ENCODE measurements at regions not wholly inside any gene's neighbourhood (a gene's known extent, or its start where the extent isn't known, plus 50 kb on each side); places are given as distances from the start of the nearest gene placed in this dataset.
A peak's percentile ranks its signal among the peaks of the same experiment; 100 is the strongest.
"Not testable (repeated sequence)": the region's sequence is repeated elsewhere in the genome, so short reads cannot be mapped to it uniquely, and the experiment has no call there.

GRCh38 chr5:153223376-153223775, 267.1 kb upstream of the GRIA1 start:
- no peak for DNase-seq (ENCODE audit: low read depth, low spot score)

GRCh38 chr5:153224651-153225050, 265.8 kb upstream of the GRIA1 start:
- DNase-seq (ENCODE audit: low read depth, low spot score), result no peak

DNA sequence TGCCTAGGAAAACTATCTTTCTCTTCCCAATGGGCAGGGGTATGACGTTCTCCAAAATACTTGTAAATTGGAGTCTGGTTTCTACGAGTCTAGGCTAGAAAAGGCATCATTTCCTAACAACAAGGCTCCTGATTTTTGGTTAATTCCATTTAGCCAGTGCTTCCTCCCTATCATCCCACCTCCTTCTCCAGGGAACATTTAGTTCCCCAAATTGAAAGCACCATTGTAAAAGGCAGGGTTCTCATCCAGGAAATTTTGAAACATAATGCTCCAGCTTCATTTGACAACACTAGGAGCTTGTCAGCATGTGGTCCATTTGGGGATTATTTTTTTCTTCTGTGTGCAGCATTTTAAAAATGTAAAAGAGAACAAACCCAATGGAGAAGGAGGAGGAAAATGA, 256.5 kb upstream of the GRIA1 start:
- no peak for DNase-seq (ENCODE audit: low read depth, low spot score)

DNA sequence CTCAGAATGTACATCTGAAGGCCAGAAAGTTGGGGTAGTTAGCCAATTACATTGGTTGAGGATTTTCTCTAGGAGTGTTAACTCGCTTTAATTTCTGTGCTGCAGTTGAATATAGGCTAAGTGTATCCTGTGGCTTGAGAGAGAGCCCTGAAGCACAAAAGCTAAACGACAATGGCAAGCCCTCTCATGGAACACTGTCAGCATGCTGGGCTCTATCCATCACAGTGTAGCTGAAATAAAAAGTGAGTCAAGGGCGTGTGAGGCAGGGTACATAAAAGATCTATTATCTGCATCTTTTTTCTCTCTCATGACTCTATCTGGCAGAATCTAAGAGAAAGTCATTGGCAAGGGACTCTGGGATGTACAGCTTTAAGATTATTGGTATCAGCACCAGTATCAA, 254.2 kb upstream of the GRIA1 start:
- no peak for DNase-seq (ENCODE audit: low read depth, low spot score)

- DNase-seq (ENCODE audit: low read depth, low spot score), result no peak
Measured at GRCh38 chr5:153237671-153238332, 252.7 kb upstream of the GRIA1 start.

DNA sequence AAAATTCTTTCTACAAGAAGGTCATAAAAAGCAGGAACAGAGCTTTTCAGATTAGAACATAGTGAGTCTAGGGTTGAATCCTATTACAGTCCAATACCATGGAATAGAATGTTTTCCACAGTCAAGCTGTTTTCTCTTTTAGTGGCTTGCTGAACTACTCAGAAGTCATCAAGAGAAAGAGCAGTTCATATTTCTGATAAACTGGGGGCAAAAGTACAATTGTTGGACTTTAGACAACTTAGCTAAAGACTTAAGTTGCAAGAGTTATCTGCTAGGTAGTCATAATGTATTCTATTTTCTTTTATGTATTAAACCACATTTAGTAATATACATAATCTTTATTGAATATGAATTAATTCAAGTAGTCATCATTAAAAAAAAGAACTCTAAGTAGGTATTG, 233.1 kb upstream of the GRIA1 start:
- no peak for DNase-seq (ENCODE audit: low read depth, low spot score)

- no peak for DNase-seq (ENCODE audit: low read depth, low spot score)
Measured at GRCh38 chr5:153258469-153258868, 232.0 kb upstream of the GRIA1 start.

DNA sequence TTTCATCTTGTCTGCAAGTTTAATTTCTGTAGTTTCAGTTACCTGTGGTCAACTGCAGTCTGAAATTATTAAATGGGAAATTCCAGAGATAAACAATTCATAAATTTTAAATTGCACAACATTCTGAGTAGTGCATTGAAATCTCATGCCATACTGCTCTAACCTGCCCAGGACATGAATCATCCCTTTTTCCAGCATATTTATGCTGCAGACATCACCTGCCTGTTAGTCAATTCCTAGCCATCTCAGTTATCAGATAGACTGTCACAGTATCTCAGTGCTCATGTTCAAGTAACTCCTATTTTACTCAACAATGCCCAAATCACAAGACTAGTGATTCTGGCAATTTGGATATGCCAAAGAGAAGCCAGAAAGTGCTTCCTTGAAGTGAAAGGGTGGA, 223.0 kb upstream of the GRIA1 start:
- no peak for DNase-seq (ENCODE audit: low read depth, low spot score)

DNA sequence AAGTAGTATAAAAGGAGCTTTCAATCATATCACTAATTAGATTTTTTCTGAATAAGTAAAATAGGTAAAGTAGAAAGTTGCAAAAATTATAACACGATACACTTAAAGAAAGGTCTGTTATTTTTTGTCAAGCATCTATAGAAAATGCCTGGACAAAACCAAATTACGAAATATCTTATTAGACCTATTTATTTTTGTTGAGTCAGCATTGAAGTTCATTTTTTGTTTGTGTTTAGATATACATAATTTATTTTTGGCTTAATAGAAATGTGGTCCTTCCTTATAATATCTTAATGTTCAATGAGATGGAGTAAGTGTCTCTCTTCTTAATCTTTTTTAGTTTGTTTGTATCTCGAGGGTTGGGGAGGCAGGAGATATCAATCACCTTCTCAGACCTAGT, 214.8 kb upstream of the GRIA1 start:
- DNase-seq (ENCODE audit: low read depth, low spot score), result no peak

DNA sequence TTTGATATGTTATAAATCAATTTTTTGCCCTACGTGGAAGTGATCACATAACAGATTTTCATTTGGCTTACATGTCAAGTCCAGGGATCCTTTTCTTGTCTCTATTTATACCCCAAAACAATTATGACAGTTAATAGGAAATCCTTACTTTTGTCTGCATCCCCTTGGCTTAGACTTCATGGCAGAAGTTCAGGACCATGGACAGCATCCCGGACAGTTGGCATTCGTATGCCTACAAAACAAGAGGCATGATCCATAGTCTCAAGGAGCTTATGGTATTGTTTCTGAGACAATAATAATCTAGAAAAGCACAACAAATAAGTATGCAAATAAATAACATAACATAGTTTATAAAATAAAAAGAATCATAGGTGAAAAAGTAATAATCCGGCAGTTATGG, 214.3 kb upstream of the GRIA1 start:
- DNase-seq (ENCODE audit: low read depth, low spot score), result peak; percentile 80

DNA sequence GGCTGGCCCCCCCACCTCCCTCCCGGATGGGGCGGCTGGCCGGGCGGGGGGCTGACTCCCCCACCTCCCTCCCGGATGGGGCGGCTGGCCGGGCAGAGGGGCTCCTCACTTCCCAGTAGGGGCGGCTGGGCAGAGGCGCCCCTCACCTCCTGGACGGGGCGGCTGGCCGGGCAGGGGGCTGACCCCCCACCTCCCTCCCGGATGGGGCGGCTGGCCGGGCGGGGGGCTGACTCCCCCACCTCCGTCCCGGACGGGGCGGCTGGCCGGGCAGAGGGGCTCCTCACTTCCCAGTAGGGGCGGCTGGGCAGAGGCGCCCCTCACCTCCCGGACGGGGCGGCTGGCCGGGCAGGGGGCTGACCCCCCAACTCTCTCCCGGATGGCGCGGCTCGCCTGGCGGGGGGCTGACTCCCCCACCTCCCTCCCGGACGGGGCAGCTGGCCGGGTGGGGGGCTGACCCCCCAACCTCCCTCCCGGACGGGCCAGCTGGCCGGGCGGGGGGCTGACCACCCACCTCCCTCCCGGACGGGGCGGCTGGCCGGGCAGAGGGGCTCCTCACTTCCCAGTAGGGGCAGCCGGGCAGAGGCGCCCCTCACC, 194.1 kb upstream of the GRIA1 start:
- DNase-seq (ENCODE audit: low read depth, low spot score), result not testable (repeated sequence)

- DNase-seq (ENCODE audit: low read depth, low spot score), result no peak
Measured at GRCh38 chr5:153299891-153300290, 190.6 kb upstream of the GRIA1 start.

DNA sequence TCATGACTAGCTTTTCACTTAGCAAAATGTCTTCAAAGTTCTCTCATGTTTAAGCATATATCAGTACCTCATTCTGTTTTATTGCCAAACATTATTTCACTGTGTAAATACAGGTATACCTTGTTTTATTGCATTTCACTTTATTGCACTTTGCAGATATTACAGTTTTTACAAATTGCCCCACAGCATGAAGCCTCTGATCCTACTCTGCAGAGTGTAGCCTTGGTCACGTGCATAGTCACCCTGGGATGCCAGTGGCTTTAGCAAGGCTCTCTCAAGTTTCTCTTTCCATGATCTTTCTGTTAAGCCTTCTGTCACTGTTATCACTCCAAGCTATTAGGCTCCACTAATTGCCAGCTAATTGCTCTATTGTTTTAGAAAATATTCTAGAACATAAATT, 182.2 kb upstream of the GRIA1 start:
- DNase-seq (ENCODE audit: low read depth, low spot score), result no peak

DNA sequence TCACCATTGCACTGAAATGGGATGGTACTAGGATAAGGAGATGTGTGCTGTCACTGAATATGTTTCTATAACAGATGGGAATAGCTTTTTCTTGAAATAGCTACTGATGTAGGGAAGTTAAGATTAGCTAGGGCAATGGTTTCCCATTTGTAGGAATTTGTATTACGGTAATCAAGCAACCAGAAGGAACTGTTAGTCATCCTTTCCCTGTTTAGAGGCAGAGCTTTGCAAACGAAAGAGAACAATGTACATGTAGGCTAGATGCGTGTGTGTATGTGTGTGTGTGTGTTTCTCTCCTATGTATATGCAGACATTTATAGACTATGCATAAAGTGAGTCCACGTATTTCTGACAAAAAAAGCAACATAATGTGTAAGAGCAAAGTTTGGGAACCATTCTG, 171.9 kb upstream of the GRIA1 start:
- no peak for DNase-seq (ENCODE audit: low read depth, low spot score)

DNA sequence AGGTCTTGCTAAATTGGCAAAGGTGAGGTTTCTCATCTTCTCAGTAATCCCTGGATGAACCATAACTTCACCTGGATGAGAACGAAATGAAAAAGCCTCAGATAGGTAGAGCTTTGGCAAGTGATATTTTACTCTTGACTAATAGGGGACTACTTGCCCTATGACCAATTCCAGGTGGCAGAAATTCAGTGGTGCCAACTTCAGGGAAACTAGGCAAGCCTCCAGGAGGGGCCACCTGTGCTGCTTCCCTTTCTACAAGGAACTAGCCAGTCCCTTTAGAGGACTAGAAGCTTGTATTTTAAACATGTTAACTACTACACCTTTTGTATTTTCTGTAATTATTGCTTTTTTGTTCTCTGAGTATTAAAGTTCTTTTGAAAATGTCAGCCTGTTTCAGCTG, 169.0 kb upstream of the GRIA1 start:
- no peak for DNase-seq (ENCODE audit: low read depth, low spot score)

- no peak for DNase-seq (ENCODE audit: low read depth, low spot score)
Measured at GRCh38 chr5:153340139-153340538, 150.3 kb upstream of the GRIA1 start.

GRCh38 chr5:153340738-153341137, 149.7 kb upstream of the GRIA1 start:
- no peak for DNase-seq (ENCODE audit: low read depth, low spot score)

- DNase-seq (ENCODE audit: low read depth, low spot score), result no peak
Measured at GRCh38 chr5:153342487-153342886, 148.0 kb upstream of the GRIA1 start.

GRCh38 chr5:153347611-153348010, 142.9 kb upstream of the GRIA1 start:
- peak; percentile 20 for DNase-seq (ENCODE audit: low read depth, low spot score)

- peak; percentile 11 for DNase-seq (ENCODE audit: low read depth, low spot score)
Measured at GRCh38 chr5:153350175-153350883, 140.1 kb upstream of the GRIA1 start.

DNA sequence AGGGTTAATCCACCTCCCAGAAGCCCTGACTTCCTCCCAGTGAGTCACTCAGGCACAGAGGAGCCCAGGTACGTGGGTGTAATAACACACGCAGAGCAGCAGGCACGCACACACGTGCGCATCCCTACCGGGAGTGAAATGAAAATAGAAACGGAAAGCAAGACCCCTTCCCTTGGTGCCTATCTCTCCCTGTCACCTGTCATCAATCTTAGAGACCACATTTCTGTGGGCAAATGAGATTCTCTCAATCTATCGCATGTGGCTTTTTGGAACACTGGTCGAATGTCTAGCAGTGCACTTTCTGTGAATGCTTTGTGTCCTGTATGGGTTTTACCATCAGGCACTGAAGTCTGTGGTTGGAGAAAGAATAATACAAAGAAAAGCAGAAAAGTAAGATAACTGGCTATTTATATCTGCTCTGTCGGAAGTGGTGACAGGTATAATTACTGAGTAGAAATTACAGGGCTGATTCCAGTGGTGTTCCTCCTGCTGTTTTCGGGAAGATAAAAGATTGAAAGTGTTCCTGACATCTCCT, 137.7 kb upstream of the GRIA1 start:
- DNase-seq (ENCODE audit: low read depth, low spot score), result peak; percentile 33

GRCh38 chr5:153357493-153358112, 132.9 kb upstream of the GRIA1 start:
- no peak for DNase-seq (ENCODE audit: low read depth, low spot score)

Data from astrocyte of the hippocampus (primary cell).